ENCODE measurements at regions not wholly inside any gene's neighbourhood (a gene's known extent, or its start where the extent isn't known, plus 50 kb on each side); places are given as distances from the start of the nearest gene placed in this dataset.
"Not testable (repeated sequence)": the region's sequence is repeated elsewhere in the genome, so short reads cannot be mapped to it uniquely, and the experiment has no call there.

DNA sequence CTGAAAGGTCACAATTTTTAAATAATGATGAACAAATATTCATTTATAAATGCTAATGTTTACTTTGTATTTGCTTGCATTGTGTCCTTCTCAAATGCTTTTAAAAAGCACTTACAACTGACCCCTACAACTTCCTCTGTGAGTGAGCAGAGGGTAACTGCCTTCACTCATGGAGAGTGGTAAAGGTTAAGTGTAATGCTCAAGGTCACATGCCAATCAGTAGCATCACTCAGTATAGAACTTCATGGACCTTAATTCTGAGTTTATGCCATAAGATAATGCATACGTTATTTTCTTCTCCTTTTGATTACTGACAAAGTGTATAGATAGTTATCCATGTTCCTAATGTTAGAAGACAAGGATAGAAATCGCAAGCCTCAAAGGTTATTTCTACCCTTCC is 91.8 kb upstream of the SERTAD2 start:
- H3K4me3 ChIP-seq (ENCODE audit: low read length), result no peak overlapping the region
- no peaks in the 10 kb centered on the region for H3K4me1 ChIP-seq (ENCODE audit: insufficient read depth, low read length)

GRCh38 chr2:64747690-64748091 is 94.0 kb upstream of the SERTAD2 start:
- H3K4me3 ChIP-seq (ENCODE audit: low read length); H3K27ac ChIP-seq (ENCODE audit: low read length): not testable (repeated sequence)

More for the DNA sequence above, 91.8 kb upstream of the SERTAD2 start:
- Histone ChIP-seq H3K9me3 (ENCODE audit: insufficient read depth, low read depth, low read length) (no peaks in the 10 kb centered on the region), H3K9ac (ENCODE audit: low read depth, low read length) (no peak overlapping the region), H3K27me3 (ENCODE audit: insufficient read depth, low read length) (peaks cover 14% of the 10 kb centered on the region; the same call in 1 of the 2 replicates), H3K27ac (ENCODE audit: low read length) (no peak overlapping the region), H3K36me3 (ENCODE audit: insufficient read depth, low read depth, low read length) (no peaks in the 10 kb centered on the region)

GRCh38 chr2:64748147-64748546 is 94.4 kb upstream of the SERTAD2 start:
- Histone ChIP-seq H3K4me3 (ENCODE audit: low read length) (no peak overlapping the region), H3K27ac (ENCODE audit: low read length) (no peak overlapping the region)

More at GRCh38 chr2:64747690-64748091, 94.0 kb upstream of the SERTAD2 start:
- H3K4me1 ChIP-seq (ENCODE audit: insufficient read depth, low read length); H3K9me3 ChIP-seq (ENCODE audit: insufficient read depth, low read depth, low read length); H3K36me3 ChIP-seq (ENCODE audit: insufficient read depth, low read depth, low read length); H3K9ac ChIP-seq (ENCODE audit: low read depth, low read length): not testable (repeated sequence)
- H3K27me3 ChIP-seq (ENCODE audit: insufficient read depth, low read length), result peaks cover 23% of the 10 kb centered on the region

DNA sequence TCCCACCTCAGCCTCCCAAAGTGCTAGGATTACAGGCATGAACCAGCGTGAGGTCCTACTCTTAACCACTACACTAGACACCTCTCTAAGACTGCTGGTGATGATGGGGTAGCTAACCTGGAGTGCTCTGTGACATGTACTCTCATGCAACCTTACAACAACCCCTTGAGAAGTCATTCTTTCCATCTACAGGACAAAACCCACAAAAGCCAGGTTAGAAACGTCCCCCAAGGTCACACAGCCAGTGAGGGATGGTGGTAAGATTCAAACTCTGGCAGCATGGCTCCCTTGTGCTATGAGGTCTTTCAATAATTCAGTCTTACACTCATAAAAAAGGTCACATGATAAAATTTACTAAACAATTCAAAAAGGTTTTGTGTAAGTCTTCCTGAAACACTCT is 94.8 kb upstream of the SERTAD2 start:
- Histone ChIP-seq H3K4me3 (ENCODE audit: low read length) (no peak overlapping the region), H3K27ac (ENCODE audit: low read length) (no peak overlapping the region), H3K9me3 (ENCODE audit: insufficient read depth, low read depth, low read length) (no peaks in the 10 kb centered on the region), H3K9ac (ENCODE audit: low read depth, low read length) (no peak overlapping the region), H3K36me3 (ENCODE audit: insufficient read depth, low read depth, low read length) (no peaks in the 10 kb centered on the region), H3K27me3 (ENCODE audit: insufficient read depth, low read length) (peaks cover 31% of the 10 kb centered on the region), H3K4me1 (ENCODE audit: insufficient read depth, low read length) (no peaks in the 10 kb centered on the region)

More at GRCh38 chr2:64748147-64748546, 94.4 kb upstream of the SERTAD2 start:
- Histone ChIP-seq H3K4me1 (ENCODE audit: insufficient read depth, low read length) (no peaks in the 10 kb centered on the region), H3K36me3 (ENCODE audit: insufficient read depth, low read depth, low read length) (no peaks in the 10 kb centered on the region), H3K9me3 (ENCODE audit: insufficient read depth, low read depth, low read length) (no peaks in the 10 kb centered on the region), H3K9ac (ENCODE audit: low read depth, low read length) (no peak overlapping the region), H3K27me3 (ENCODE audit: insufficient read depth, low read length) (peaks cover 28% of the 10 kb centered on the region)

DNA sequence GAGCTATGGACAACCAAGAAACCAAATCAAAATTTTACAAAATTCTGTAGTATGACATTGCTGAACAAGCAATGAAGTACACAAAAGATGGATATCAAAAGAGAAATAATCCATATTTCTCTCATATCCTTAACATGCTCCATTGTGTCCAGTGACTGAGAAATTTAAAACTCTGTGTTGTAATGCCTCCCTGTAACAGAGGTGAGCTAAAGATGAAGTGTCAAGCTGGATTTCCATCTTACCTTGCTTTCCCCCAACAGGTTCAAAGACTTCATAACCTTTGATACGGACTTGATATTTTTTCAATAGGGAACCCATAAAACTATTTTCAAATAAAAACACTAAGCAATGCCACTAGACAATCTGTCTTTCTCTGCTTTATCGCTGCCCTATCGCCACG is 95.7 kb upstream of the SERTAD2 start:
- H3K4me1 ChIP-seq (ENCODE audit: insufficient read depth, low read length), result no peaks in the 10 kb centered on the region
- H3K9ac ChIP-seq (ENCODE audit: low read depth, low read length), result peak overlapping the region; percentile 73; the same call in 1 of the 2 replicates
- H3K9me3 ChIP-seq (ENCODE audit: insufficient read depth, low read depth, low read length), result no peaks in the 10 kb centered on the region
- H3K36me3 ChIP-seq (ENCODE audit: insufficient read depth, low read depth, low read length), result no peaks in the 10 kb centered on the region
- H3K4me3 ChIP-seq (ENCODE audit: low read length), result peak overlapping the region; percentile 87
- H3K27me3 ChIP-seq (ENCODE audit: insufficient read depth, low read length), result peaks cover 31% of the 10 kb centered on the region
- H3K27ac ChIP-seq (ENCODE audit: low read length), result no peak overlapping the region

- Histone ChIP-seq H3K4me3 (ENCODE audit: low read length) (peak overlapping the region; percentile 87), H3K9me3 (ENCODE audit: insufficient read depth, low read depth, low read length) (no peaks in the 10 kb centered on the region), H3K27me3 (ENCODE audit: insufficient read depth, low read length) (peaks cover 31% of the 10 kb centered on the region), H3K27ac (ENCODE audit: low read length) (peak overlapping the region; percentile 12), H3K36me3 (ENCODE audit: insufficient read depth, low read depth, low read length) (no peaks in the 10 kb centered on the region), H3K9ac (ENCODE audit: low read depth, low read length) (peak overlapping the region; percentile 73; the same call in 1 of the 2 replicates), H3K4me1 (ENCODE audit: insufficient read depth, low read length) (no peaks in the 10 kb centered on the region)
Observed at GRCh38 chr2:64750001-64750816, 96.5 kb upstream of the SERTAD2 start.

GRCh38 chr2:64750817-64751285 is 97.1 kb upstream of the SERTAD2 start:
- Histone ChIP-seq H3K9ac (ENCODE audit: low read depth, low read length) (peak overlapping the region; percentile 73; the same call in 1 of the 2 replicates), H3K27ac (ENCODE audit: low read length) (peak overlapping the region; percentile 12), H3K36me3 (ENCODE audit: insufficient read depth, low read depth, low read length) (no peaks in the 10 kb centered on the region), H3K4me3 (ENCODE audit: low read length) (peak overlapping the region; percentile 93), H3K4me1 (ENCODE audit: insufficient read depth, low read length) (no peaks in the 10 kb centered on the region), H3K27me3 (ENCODE audit: insufficient read depth, low read length) (peaks cover 31% of the 10 kb centered on the region), H3K9me3 (ENCODE audit: insufficient read depth, low read depth, low read length) (no peaks in the 10 kb centered on the region)

DNA sequence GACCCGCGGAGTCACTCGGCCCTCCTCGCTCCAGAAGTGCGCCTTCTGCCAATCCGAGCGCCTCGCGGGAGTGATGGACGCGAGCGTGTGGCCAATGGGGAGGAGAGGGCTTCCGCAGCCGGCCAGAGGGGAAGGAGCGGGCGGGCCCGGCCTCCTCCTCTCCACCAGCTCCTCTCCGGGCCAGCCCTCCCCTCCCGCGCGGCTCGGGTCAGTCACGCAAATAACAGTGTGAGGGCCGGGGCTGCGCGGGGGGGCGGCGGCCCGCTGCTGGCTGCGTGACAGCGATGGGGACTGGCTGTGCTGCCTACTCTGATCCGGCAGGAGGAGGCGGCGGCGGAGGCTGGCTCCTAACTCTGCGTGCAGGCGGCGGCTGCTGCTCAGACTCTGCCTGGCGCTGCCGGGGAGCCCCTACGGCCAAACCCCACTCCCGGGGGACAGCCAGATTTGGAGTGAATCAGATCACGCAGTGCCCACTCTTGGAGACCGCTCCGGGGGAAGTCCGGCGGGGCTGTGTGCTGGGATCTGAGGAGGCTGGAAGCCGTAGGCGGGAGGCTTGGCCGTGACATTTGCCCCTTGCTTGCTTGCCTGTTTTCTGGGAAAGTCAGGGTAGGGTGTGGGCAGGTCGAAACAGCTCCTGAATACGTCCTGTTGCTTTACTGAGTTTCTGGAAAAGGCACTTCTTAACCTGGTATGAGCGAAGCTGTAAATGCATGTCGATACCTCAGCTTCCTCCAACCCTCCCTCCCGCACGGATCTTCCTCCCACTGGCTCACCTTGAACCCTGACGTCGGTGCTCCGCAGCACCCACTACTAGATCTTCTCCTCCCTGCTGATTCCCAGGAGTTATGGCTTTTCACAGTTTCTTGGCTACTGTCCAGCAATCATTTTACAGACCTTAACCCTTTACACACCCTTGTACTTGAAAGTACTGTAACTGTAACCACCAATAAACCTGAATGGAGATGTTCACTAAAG is 97.9 kb upstream of the SERTAD2 start:
- Histone ChIP-seq H3K27ac (ENCODE audit: low read length) (no peak overlapping the region), H3K4me1 (ENCODE audit: insufficient read depth, low read length) (no peaks in the 10 kb centered on the region), H3K27me3 (ENCODE audit: insufficient read depth, low read length) (peaks cover 31% of the 10 kb centered on the region), H3K9ac (ENCODE audit: low read depth, low read length) (peak overlapping the region; percentile 76; the same call in 1 of the 2 replicates), H3K9me3 (ENCODE audit: insufficient read depth, low read depth, low read length) (no peaks in the 10 kb centered on the region), H3K4me3 (ENCODE audit: low read length) (peak overlapping the region; percentile 93), H3K36me3 (ENCODE audit: insufficient read depth, low read depth, low read length) (no peaks in the 10 kb centered on the region)

- no peaks in the 10 kb centered on the region for H3K36me3 ChIP-seq (ENCODE audit: insufficient read depth, low read depth, low read length)
- peaks cover 30% of the 10 kb centered on the region for H3K27me3 ChIP-seq (ENCODE audit: insufficient read depth, low read length)
- H3K9ac ChIP-seq (ENCODE audit: low read depth, low read length), result no peak overlapping the region
- no peak overlapping the region for H3K4me3 ChIP-seq (ENCODE audit: low read length)
- no peak overlapping the region for H3K27ac ChIP-seq (ENCODE audit: low read length)
- no peaks in the 10 kb centered on the region for H3K4me1 ChIP-seq (ENCODE audit: insufficient read depth, low read length)
- H3K9me3 ChIP-seq (ENCODE audit: insufficient read depth, low read depth, low read length), result no peaks in the 10 kb centered on the region
Observed at GRCh38 chr2:64753399-64753798, 99.7 kb upstream of the SERTAD2 start.

GRCh38 chr2:64754570-64754969 is 100.9 kb upstream of the SERTAD2 start:
- Histone ChIP-seq H3K4me3 (ENCODE audit: low read length) (no peak overlapping the region), H3K9ac (ENCODE audit: low read depth, low read length) (no peak overlapping the region), H3K36me3 (ENCODE audit: insufficient read depth, low read depth, low read length) (no peaks in the 10 kb centered on the region), H3K4me1 (ENCODE audit: insufficient read depth, low read length) (no peaks in the 10 kb centered on the region), H3K27me3 (ENCODE audit: insufficient read depth, low read length) (peaks cover 18% of the 10 kb centered on the region), H3K27ac (ENCODE audit: low read length) (no peak overlapping the region), H3K9me3 (ENCODE audit: insufficient read depth, low read depth, low read length) (no peaks in the 10 kb centered on the region)

- no peaks in the 10 kb centered on the region for H3K4me1 ChIP-seq (ENCODE audit: insufficient read depth, low read length)
- no peak overlapping the region for H3K4me3 ChIP-seq (ENCODE audit: low read length)
- no peak overlapping the region for H3K27ac ChIP-seq (ENCODE audit: low read length)
- no peak overlapping the region for H3K9ac ChIP-seq (ENCODE audit: low read depth, low read length)
- peaks cover 13% of the 10 kb centered on the region for H3K27me3 ChIP-seq (ENCODE audit: insufficient read depth, low read length)
- H3K9me3 ChIP-seq (ENCODE audit: insufficient read depth, low read depth, low read length), result no peaks in the 10 kb centered on the region
- no peaks in the 10 kb centered on the region for H3K36me3 ChIP-seq (ENCODE audit: insufficient read depth, low read depth, low read length)
Observed at GRCh38 chr2:64757126-64757525, 103.4 kb upstream of the SERTAD2 start.

All from iPS-20b (cell line).